NT2/D1 (cell line): ENCODE measurements at regions not wholly inside any gene's neighbourhood (a gene's known extent, or its start where the extent isn't known, plus 50 kb on each side); places are given as distances from the start of the nearest gene placed in this dataset.

Experiments
- DNase-seq: peaks from one replicate; pipeline ENCODE4 v3.0.0-alpha.2; 2011; ENCODE audit warnings: low read depth, low spot score
- H3K27me3 ChIP-seq: 2 replicates; pipeline ENCODE4 v1.6.0; 2011; ENCODE audit warnings: mild to moderate bottlenecking; ENCODE audit not compliant: insufficient read length, insufficient read depth
- H3K36me3 ChIP-seq: 2 replicates; pipeline ENCODE4 v1.6.1; 2011; ENCODE audit warnings: mild to moderate bottlenecking, low read length, mixed read lengths; ENCODE audit not compliant: insufficient read depth, insufficient read length
- H3K4me1 ChIP-seq: 2 replicates; pipeline ENCODE4 v1.5.1; 2011; ENCODE audit not compliant: insufficient read depth, insufficient read length
- H3K4me3 ChIP-seq: 2 replicates; pipeline ENCODE4 v1.5.1; 2011; ENCODE audit warnings: low read depth; ENCODE audit not compliant: insufficient read length
- H3K9ac ChIP-seq: 2 replicates; pipeline ENCODE4 v1.6.0; 2011; ENCODE audit warnings: low read depth; ENCODE audit not compliant: insufficient read length
- H3K9me3 ChIP-seq: 2 replicates; pipeline ENCODE4 v1.5.1; 2011; ENCODE audit warnings: mild to moderate bottlenecking, low read length; ENCODE audit not compliant: insufficient read depth
- SUZ12 ChIP-seq: IDR thresholded peaks from 2 replicates; pipeline ENCODE4 v1.6.1; 2011; ENCODE audit not compliant: insufficient read length, insufficient read depth; ENCODE audit errors: extremely low read depth
- YY1 ChIP-seq: IDR thresholded peaks from 2 replicates; pipeline ENCODE4 v1.6.1; 2011; ENCODE audit not compliant: insufficient read length, insufficient read depth
- ZNF274 ChIP-seq: IDR thresholded peaks from 2 replicates; pipeline ENCODE4 v1.6.1; 2011; ENCODE audit warnings: mild to moderate bottlenecking, low read depth, low read length

GRCh38 chr13:22399801-22400420 lies 729.0 kb downstream of the FGF9 start:
- Histone ChIP-seq H3K4me3 (no peak overlapping the region), H3K36me3 (no peaks in the 10 kb centered on the region), H3K4me1 (no peaks in the 10 kb centered on the region), H3K27me3 (no peaks in the 10 kb centered on the region), H3K9ac (no peak overlapping the region), H3K9me3 (no peaks in the 10 kb centered on the region)
- TF ChIP-seq YY1 = no peak
- no peak for DNase-seq

- no peaks in the 10 kb centered on the region for H3K4me1 ChIP-seq
These were observed 731.8 kb downstream of the FGF9 start for GRCh38 chr13:22402682-22403081.

GRCh38 chr13:22403144-22403543 lies 732.3 kb downstream of the FGF9 start:
- no peaks in the 10 kb centered on the region for H3K36me3 ChIP-seq
- no peak for DNase-seq
- TF ChIP-seq SUZ12 (no peak), ZNF274 (no peak), YY1 (no peak)
- H3K4me1 ChIP-seq = no peaks in the 10 kb centered on the region
- no peak overlapping the region for H3K4me3 ChIP-seq
- H3K9ac ChIP-seq = no peak overlapping the region
- no peaks in the 10 kb centered on the region for H3K9me3 ChIP-seq
- no peaks in the 10 kb centered on the region for H3K27me3 ChIP-seq

More at GRCh38 chr13:22402682-22403081, 731.8 kb downstream of the FGF9 start:
- Histone ChIP-seq H3K36me3 (no peaks in the 10 kb centered on the region), H3K9ac (no peak overlapping the region), H3K4me3 (no peak overlapping the region), H3K9me3 (no peaks in the 10 kb centered on the region), H3K27me3 (no peaks in the 10 kb centered on the region)
- no peak for DNase-seq
- TF ChIP-seq ZNF274 (no peak), YY1 (no peak), SUZ12 (no peak)

- DNase-seq = no peak
- Histone ChIP-seq H3K4me3 (no peak overlapping the region), H3K9ac (no peak overlapping the region), H3K4me1 (no peaks in the 10 kb centered on the region), H3K9me3 (no peaks in the 10 kb centered on the region), H3K27me3 (no peaks in the 10 kb centered on the region), H3K36me3 (no peaks in the 10 kb centered on the region)
- no peak for TF ChIP-seq ZNF274
- TF ChIP-seq YY1 = no peak
- no peak for TF ChIP-seq SUZ12
These were observed 735.0 kb downstream of the FGF9 start for GRCh38 chr13:22405891-22406290.

- no peaks in the 10 kb centered on the region for H3K4me1 ChIP-seq
- H3K9me3 ChIP-seq = peaks cover 27% of the 10 kb centered on the region
- no peak for DNase-seq
- H3K36me3 ChIP-seq = no peaks in the 10 kb centered on the region
- H3K4me3 ChIP-seq = no peak overlapping the region
- no peaks in the 10 kb centered on the region for H3K27me3 ChIP-seq
- H3K9ac ChIP-seq = no peak overlapping the region
- TF ChIP-seq YY1 = no peak
- TF ChIP-seq SUZ12 = no peak
- TF ChIP-seq ZNF274 = no peak
These were observed 741.6 kb downstream of the FGF9 start for GRCh38 chr13:22412452-22412851.

- no peak for DNase-seq
- H3K36me3 ChIP-seq = no peaks in the 10 kb centered on the region
- no peak overlapping the region for H3K4me3 ChIP-seq
- no peaks in the 10 kb centered on the region for H3K4me1 ChIP-seq
- no peaks in the 10 kb centered on the region for H3K9me3 ChIP-seq
- no peak for TF ChIP-seq YY1
- no peak for TF ChIP-seq SUZ12
- no peak for TF ChIP-seq ZNF274
- no peaks in the 10 kb centered on the region for H3K27me3 ChIP-seq
- H3K9ac ChIP-seq = no peak overlapping the region
These were observed 751.1 kb downstream of the FGF9 start for GRCh38 chr13:22422023-22422422.

- DNase-seq = no peak
- no peaks in the 10 kb centered on the region for H3K9me3 ChIP-seq
These were observed 751.8 kb downstream of the FGF9 start for GRCh38 chr13:22422712-22423111.

GRCh38 chr13:22423261-22423660 lies 752.4 kb downstream of the FGF9 start:
- Histone ChIP-seq H3K4me1 (no peaks in the 10 kb centered on the region), H3K9me3 (no peaks in the 10 kb centered on the region), H3K4me3 (no peak overlapping the region), H3K27me3 (no peaks in the 10 kb centered on the region), H3K36me3 (no peaks in the 10 kb centered on the region), H3K9ac (no peak overlapping the region)
- no peak for TF ChIP-seq YY1
- TF ChIP-seq SUZ12 = no peak
- no peak for TF ChIP-seq ZNF274
- no peak for DNase-seq

More at GRCh38 chr13:22422712-22423111, 751.8 kb downstream of the FGF9 start:
- Histone ChIP-seq H3K36me3 (no peaks in the 10 kb centered on the region), H3K9ac (no peak overlapping the region), H3K4me3 (no peak overlapping the region), H3K4me1 (no peaks in the 10 kb centered on the region), H3K27me3 (no peaks in the 10 kb centered on the region)
- no peak for TF ChIP-seq SUZ12
